Adrenal gland (tissue), 9 donors: ENCODE measurements at regions not wholly inside any gene's neighbourhood (a gene's known extent, or its start where the extent isn't known, plus 50 kb on each side); places are given as distances from the start of the nearest gene placed in this dataset.
A peak's percentile ranks its signal among the peaks of the same experiment; 100 is the strongest.

Experiments used
- DNase-seq, 7 donors: peaks; one replicate each; pipeline ENCODE4 v3.0.0-alpha.2; 2019 to 2020
- H3K27ac ChIP-seq, 5 donors: fragments of 200-600 bp; sonication (generic) in 4 of 5; 1 replicate in 3 of 5; 2 replicates in 2 of 5; pipeline versions ENCODE4 v1.5.1 to v1.8.0; 2016 to 2020; ENCODE audit warnings: mild to moderate bottlenecking in 1 of 5
- H3K27me3 ChIP-seq: fragments of 200-600 bp; 2 replicates; pipeline ENCODE4 v1.8.0; 2021
- H3K36me3 ChIP-seq, 2 donors: fragments of 200-600 bp; replicated peaks in 1 of 2; 1 replicate in 1 of 2; 2 replicates in 1 of 2; pipeline versions ENCODE4 v1.5.1 to v1.8.0; 2018 to 2022
- H3K4me1 ChIP-seq, 2 donors: fragments of 200-600 bp; replicated peaks in 1 of 2; 1 replicate in 1 of 2; 2 replicates in 1 of 2; pipeline versions ENCODE4 v1.5.1 to v1.8.0; 2018 to 2021
- H3K4me3 ChIP-seq, 4 donors: fragments of 200-600 bp; sonication (generic) in 3 of 4; one replicate each; pipeline ENCODE4 v1.5.1; 2016 to 2018
- H3K9me3 ChIP-seq, 3 donors: fragments of 200-600 bp; sonication (generic) in 1 of 3; replicated peaks in 1 of 3; 1 replicate in 2 of 3; 2 replicates in 1 of 3; pipeline versions ENCODE4 v1.5.1 to v1.8.0; 2016 to 2021
- CTCF ChIP-seq, 6 experiments: fragments of 450-650 bp in 4 of 6; fragments of 200-600 bp in 2 of 6; sonication (generic) in 1 of 6; IDR thresholded peaks; 1 replicate in 5 of 6; 2 replicates in 1 of 6; pipeline versions ENCODE4 v1.5.1 to v1.8.0; 2016 to 2021; ENCODE audit warnings: antibody characterized with exemption in 6 of 6, mild to moderate bottlenecking in 2 of 6, moderate library complexity in 1 of 6
- POLR2A ChIP-seq, 2 donors: fragments of 450-650 bp; IDR thresholded peaks; one replicate each; pipeline ENCODE4 v1.6.1; 2017; ENCODE audit warnings: antibody characterized with exemption in 2 of 2, mild to moderate bottlenecking in 2 of 2, moderate library complexity in 1 of 2
- WGBS, 4 donors: extraction: QIAGEN DNeasy Blood & Tissue Kit in 2 of 4; methylation state at CpG; one replicate each; pipeline versions ENCODE4 v1.1.5 to v1.1.7; 2013 to 2017; 5-methylcytosine and 5-hydroxymethylcytosine counted together
- intact Hi-C, 2 donors: fragments of 100-400 bp; cut with DNase I; formaldehyde crosslinking; loops; one replicate each; pipeline versions ENCODE4 v1.14.1 to v1.15.0; 2022 to 2023
- donor health status: healthy with polysubstance abuse.
- donor health status: Bipolar disorder and iron deficiency.
- donor health status: DM: yes; HTN: yes; CAD: no.
- donor health status: DM: no; HTN: no; CAD: no.
- donor health status: DM: no; HTN: no; CAD: no.

- no peak for TF ChIP-seq CTCF (IDR thresholded peaks at IDR 0.05)
- TF ChIP-seq POLR2A (IDR thresholded peaks at IDR 0.05): no peak
- H3K27ac ChIP-seq: peak overlapping the region in 1 of 5 donors; percentile 54
These were observed 92.5 kb upstream of the ADGRF1 start for GRCh38 chr6:47134476-47135189.

GRCh38 chr6:47133230-47134000 lies 91.3 kb upstream of the ADGRF1 start:
- TF ChIP-seq POLR2A (IDR thresholded peaks at IDR 0.05) (no peak), CTCF (IDR thresholded peaks at IDR 0.05) (no peak)
- DNase-seq: no peak
- H3K27ac ChIP-seq: no peak overlapping the region
- no peaks in the 10 kb centered on the region for H3K27me3 ChIP-seq
- intact Hi-C loops: no loop called here
- H3K36me3 ChIP-seq: no peaks in the 10 kb centered on the region
- H3K4me1 ChIP-seq: peaks cover 0 to 6% of the 10 kb centered on the region in 2 donors
- WGBS, 4 donors: 89 to 93% (median 92%) methylated on average over 12 to 13 of the region's 13 CpGs
- no peak overlapping the region for H3K4me3 ChIP-seq
- no peaks in the 10 kb centered on the region for H3K9me3 ChIP-seq

More at GRCh38 chr6:47134476-47135189, 92.5 kb upstream of the ADGRF1 start:
- intact Hi-C loops: no loop called here
- H3K4me1 ChIP-seq: peaks cover 0 to 6% of the 10 kb centered on the region in 2 donors
- no peak for DNase-seq
- no peaks in the 10 kb centered on the region for H3K27me3 ChIP-seq
- H3K9me3 ChIP-seq: no peaks in the 10 kb centered on the region
- no peak overlapping the region for H3K4me3 ChIP-seq
- WGBS, 4 donors: 20 to 25% (median 22%) methylated on average over 6 of the region's 6 CpGs
- H3K36me3 ChIP-seq: no peaks in the 10 kb centered on the region

- DNase-seq: no peak
- H3K27me3 ChIP-seq: no peaks in the 10 kb centered on the region
- H3K27ac ChIP-seq: no peak overlapping the region
- no peaks in the 10 kb centered on the region for H3K36me3 ChIP-seq
- peaks cover 0 to 6% of the 10 kb centered on the region in 2 donors for H3K4me1 ChIP-seq
- TF ChIP-seq POLR2A (IDR thresholded peaks at IDR 0.05) (no peak), CTCF (IDR thresholded peaks at IDR 0.05) (no peak)
- 76 to 93% (median 85%) methylated on average over 1 of the region's 1 CpG for WGBS, 4 donors
- H3K9me3 ChIP-seq: no peaks in the 10 kb centered on the region
- H3K4me3 ChIP-seq: no peak overlapping the region
- intact Hi-C loops: no loop called here
These were observed 90.6 kb upstream of the ADGRF1 start for GRCh38 chr6:47132724-47133123.

GRCh38 chr6:47131773-47132172 lies 89.6 kb upstream of the ADGRF1 start:
- H3K27me3 ChIP-seq: no peaks in the 10 kb centered on the region
- peaks cover 0 to 6% of the 10 kb centered on the region in 2 donors for H3K4me1 ChIP-seq
- intact Hi-C loops: no loop called here
- H3K36me3 ChIP-seq: no peaks in the 10 kb centered on the region
- DNase-seq: no peak
- TF ChIP-seq CTCF (IDR thresholded peaks at IDR 0.05) (no peak), POLR2A (IDR thresholded peaks at IDR 0.05) (no peak)
- H3K4me3 ChIP-seq: no peak overlapping the region
- H3K27ac ChIP-seq: no peak overlapping the region
- 79 to 90% (median 84%) methylated on average over 2 of the region's 2 CpGs for WGBS, 4 donors
- no peaks in the 10 kb centered on the region for H3K9me3 ChIP-seq
